ENCODE measurements at regions not wholly inside any gene's neighbourhood (a gene's known extent, or its start where the extent isn't known, plus 50 kb on each side); places are given as distances from the start of the nearest gene placed in this dataset.

DNA sequence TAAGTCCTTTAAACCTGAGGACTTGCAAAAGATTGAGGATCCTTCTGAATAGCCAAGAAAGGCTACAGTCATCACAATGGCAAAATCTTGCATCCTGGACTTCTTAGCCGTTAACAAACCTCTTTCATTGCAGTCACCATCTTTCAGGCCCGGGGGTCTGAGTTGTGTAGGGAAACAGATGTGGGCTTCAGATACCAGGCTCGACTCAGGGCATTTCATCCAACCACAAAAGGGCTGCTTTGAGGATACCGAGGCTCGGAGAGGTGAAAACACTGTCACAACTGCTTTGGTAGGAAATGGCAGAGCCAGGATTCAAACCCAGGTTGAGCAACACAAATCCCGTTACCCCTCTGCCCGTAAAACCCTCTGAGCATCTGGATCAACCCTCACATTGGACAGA is 147.4 kb downstream of the TFCP2L1 start:
- Histone ChIP-seq H4K20me1 (ENCODE audit: control insufficient read depth, insufficient read depth) (no peaks in the 10 kb centered on the region), H3K9ac (ENCODE audit: control insufficient read depth, insufficient read depth, low read length) (no peak overlapping the region), H3K27me3 (replicated peaks in 1 of 2; ENCODE audit: control insufficient read depth in 2 of 2, insufficient read depth in 2 of 2, low read length in 1 of 2) (no peaks in the 10 kb centered on the region), H2AFZ (ENCODE audit: control insufficient read depth, low read depth, low read length) (no peak overlapping the region), H3K4me2 (ENCODE audit: control insufficient read depth, insufficient read depth) (no peak overlapping the region), H3K27ac (ENCODE audit: control insufficient read depth, insufficient read depth) (no peak overlapping the region), H3K9me3 (replicated peaks; ENCODE audit: control insufficient read depth, insufficient read depth, low read length) (no peaks in the 10 kb centered on the region), H3K79me2 (ENCODE audit: control insufficient read depth, insufficient read depth, low read length) (no peaks in the 10 kb centered on the region), H3K4me3 (no peak overlapping the region), H3K4me1 (ENCODE audit: control insufficient read depth, insufficient read depth, low read length) (no peaks in the 10 kb centered on the region), H3K36me3 (ENCODE audit: control insufficient read depth in 2 of 2, insufficient read depth in 2 of 2, low read length in 1 of 2) (no peaks in the 10 kb centered on the region)
- 11% methylated on average over 7 of the region's 7 CpGs for whole genome bisulfite sequencing (ENCODE audit: insufficient coverage, insufficient replicate concordance, low lambda C conversion rate, missing lambda C conversion rate)
- ChIA-PET SMC1A (ENCODE audit: uncharacterized antibody, unreplicated experiment) (no interaction called here), CTCF (no interaction called here), RAD21 (ENCODE audit: unreplicated experiment) (no interaction called here), POLR2A (no interaction called here)
- in situ Hi-C loops (cut with MboI): no loop called here
- no peak for ATAC-seq
- no peak for TF ChIP-seq LARP7 (IDR thresholded peaks at IDR 0.05)
- no peak for TF ChIP-seq SMC3 (IDR thresholded peaks at IDR 0.05; ENCODE audit: borderline replicate concordance, low read length)
- no peak for TF ChIP-seq ZBED1 (IDR thresholded peaks at IDR 0.05; ENCODE audit: borderline replicate concordance)
- no peak for TF ChIP-seq ZNF384 (IDR thresholded peaks at IDR 0.05; ENCODE audit: borderline replicate concordance, low read depth, low read length)
- TF ChIP-seq CBFB (IDR thresholded peaks at IDR 0.05; ENCODE audit: low read depth): no peak
- TF ChIP-seq JUND (IDR thresholded peaks at IDR 0.05; ENCODE audit: low read depth, low read length): no peak
- TF ChIP-seq, protein P1, sequence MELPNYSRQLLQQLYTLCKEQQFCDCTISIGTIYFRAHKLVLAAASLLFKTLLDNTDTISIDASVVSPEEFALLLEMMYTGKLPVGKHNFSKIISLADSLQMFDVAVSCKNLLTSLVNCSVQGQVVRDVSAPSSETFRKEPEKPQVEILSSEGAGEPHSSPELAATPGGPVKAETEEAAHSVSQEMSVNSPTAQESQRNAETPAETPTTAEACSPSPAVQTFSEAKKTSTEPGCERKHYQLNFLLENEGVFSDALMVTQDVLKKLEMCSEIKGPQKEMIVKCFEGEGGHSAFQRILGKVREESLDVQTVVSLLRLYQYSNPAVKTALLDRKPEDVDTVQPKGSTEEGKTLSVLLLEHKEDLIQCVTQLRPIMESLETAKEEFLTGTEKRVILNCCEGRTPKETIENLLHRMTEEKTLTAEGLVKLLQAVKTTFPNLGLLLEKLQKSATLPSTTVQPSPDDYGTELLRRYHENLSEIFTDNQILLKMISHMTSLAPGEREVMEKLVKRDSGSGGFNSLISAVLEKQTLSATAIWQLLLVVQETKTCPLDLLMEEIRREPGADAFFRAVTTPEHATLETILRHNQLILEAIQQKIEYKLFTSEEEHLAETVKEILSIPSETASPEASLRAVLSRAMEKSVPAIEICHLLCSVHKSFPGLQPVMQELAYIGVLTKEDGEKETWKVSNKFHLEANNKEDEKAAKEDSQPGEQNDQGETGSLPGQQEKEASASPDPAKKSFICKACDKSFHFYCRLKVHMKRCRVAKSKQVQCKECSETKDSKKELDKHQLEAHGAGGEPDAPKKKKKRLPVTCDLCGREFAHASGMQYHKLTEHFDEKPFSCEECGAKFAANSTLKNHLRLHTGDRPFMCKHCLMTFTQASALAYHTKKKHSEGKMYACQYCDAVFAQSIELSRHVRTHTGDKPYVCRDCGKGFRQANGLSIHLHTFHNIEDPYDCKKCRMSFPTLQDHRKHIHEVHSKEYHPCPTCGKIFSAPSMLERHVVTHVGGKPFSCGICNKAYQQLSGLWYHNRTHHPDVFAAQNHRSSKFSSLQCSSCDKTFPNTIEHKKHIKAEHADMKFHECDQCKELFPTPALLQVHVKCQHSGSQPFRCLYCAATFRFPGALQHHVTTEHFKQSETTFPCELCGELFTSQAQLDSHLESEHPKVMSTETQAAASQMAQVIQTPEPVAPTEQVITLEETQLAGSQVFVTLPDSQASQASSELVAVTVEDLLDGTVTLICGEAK (IDR thresholded peaks at IDR 0.05; ENCODE audit: borderline replicate concordance): no peak
- TF ChIP-seq RFX5 (IDR thresholded peaks at IDR 0.05; ENCODE audit: low read depth, low read length): no peak
- no peak for TF ChIP-seq FOS (IDR thresholded peaks at IDR 0.05; ENCODE audit: borderline replicate concordance, extremely low read depth, insufficient read length)
- no peak for TF ChIP-seq NFYA (IDR thresholded peaks at IDR 0.05; ENCODE audit: borderline replicate concordance, low read depth, low read length)
- TF ChIP-seq SUPT20H (IDR thresholded peaks at IDR 0.05; ENCODE audit: borderline replicate concordance, control insufficient read depth, low read depth, low read length): no peak
- TF ChIP-seq, protein P2, sequence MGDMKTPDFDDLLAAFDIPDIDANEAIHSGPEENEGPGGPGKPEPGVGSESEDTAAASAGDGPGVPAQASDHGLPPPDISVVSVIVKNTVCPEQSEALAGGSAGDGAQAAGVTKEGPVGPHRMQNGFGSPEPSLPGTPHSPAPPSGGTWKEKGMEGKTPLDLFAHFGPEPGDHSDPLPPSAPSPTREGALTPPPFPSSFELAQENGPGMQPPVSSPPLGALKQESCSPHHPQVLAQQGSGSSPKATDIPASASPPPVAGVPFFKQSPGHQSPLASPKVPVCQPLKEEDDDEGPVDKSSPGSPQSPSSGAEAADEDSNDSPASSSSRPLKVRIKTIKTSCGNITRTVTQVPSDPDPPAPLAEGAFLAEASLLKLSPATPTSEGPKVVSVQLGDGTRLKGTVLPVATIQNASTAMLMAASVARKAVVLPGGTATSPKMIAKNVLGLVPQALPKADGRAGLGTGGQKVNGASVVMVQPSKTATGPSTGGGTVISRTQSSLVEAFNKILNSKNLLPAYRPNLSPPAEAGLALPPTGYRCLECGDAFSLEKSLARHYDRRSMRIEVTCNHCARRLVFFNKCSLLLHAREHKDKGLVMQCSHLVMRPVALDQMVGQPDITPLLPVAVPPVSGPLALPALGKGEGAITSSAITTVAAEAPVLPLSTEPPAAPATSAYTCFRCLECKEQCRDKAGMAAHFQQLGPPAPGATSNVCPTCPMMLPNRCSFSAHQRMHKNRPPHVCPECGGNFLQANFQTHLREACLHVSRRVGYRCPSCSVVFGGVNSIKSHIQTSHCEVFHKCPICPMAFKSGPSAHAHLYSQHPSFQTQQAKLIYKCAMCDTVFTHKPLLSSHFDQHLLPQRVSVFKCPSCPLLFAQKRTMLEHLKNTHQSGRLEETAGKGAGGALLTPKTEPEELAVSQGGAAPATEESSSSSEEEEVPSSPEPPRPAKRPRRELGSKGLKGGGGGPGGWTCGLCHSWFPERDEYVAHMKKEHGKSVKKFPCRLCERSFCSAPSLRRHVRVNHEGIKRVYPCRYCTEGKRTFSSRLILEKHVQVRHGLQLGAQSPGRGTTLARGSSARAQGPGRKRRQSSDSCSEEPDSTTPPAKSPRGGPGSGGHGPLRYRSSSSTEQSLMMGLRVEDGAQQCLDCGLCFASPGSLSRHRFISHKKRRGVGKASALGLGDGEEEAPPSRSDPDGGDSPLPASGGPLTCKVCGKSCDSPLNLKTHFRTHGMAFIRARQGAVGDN (IDR thresholded peaks at IDR 0.05): no peak
- no peak for TF ChIP-seq IKZF1 (conservative IDR thresholded peaks at IDR 0.05)
- no peak for TF ChIP-seq TCF12 (IDR thresholded peaks at IDR 0.05; ENCODE audit: low read depth, low read length)
- no peak for FAIRE-seq
- BruUV-seq (replicated peaks): no TSS peak
- no peak for DNase-seq (ENCODE audit: low read depth, low spot score)
- intact Hi-C loops (cut with micrococcal nuclease; ENCODE audit: unreplicated experiment): no loop called here
